Motor neuron (in vitro differentiated cells): ENCODE measurements at regions not wholly inside any gene's neighbourhood (a gene's known extent, or its start where the extent isn't known, plus 50 kb on each side); places are given as distances from the start of the nearest gene placed in this dataset.
"Not testable (repeated sequence)": the region's sequence is repeated elsewhere in the genome, so short reads cannot be mapped to it uniquely, and the experiment has no call there.

Experiments used
- ATAC-seq, 8 experiments: fragments of 200-7000 bp; cut with Tn5 transposase; replicated peaks in 6 of 8; 2 replicates each; pipeline ENCODE4 v1.8.0; 2021; ENCODE audit warnings: mild to moderate bottlenecking in 8 of 8, moderate library complexity in 8 of 8
- H3K27ac ChIP-seq, 2 donors: fragments of 250-450 bp; sonication (Bioruptor Pico); 2 replicates each; pipeline ENCODE4 v1.9.0; 2021; ENCODE audit warnings: antibody characterized with exemption in 2 of 2, mild to moderate bottlenecking in 2 of 2, moderate library complexity in 1 of 2
- H3K4me1 ChIP-seq, 2 donors: fragments of 250-450 bp; sonication (Bioruptor Pico); replicated peaks in 1 of 2; 2 replicates each; pipeline ENCODE4 v1.6.1; 2021; ENCODE audit warnings: antibody characterized with exemption in 2 of 2, mild to moderate bottlenecking in 2 of 2, moderate library complexity in 1 of 2
- H3K4me3 ChIP-seq, 5 donors: fragments of 250-450 bp; sonication (Bioruptor Pico); 2 replicates each; pipeline ENCODE4 v1.9.0; 2021; ENCODE audit warnings: antibody characterized with exemption in 5 of 5, mild to moderate bottlenecking in 5 of 5, moderate library complexity in 4 of 5
- WGBS, 10 experiments: fragments of 450-650 bp; shearing (Covaris generic); methylation state at CpG; one replicate each; pipeline ENCODE4 v1.0.0; 2022; 5-methylcytosine and 5-hydroxymethylcytosine counted together
- in situ Hi-C, 9 experiments: fragments of 400-800 bp; cut with MboI; loops; one replicate each; pipeline ENCODE4 v1.15.0; 2021; ENCODE audit warnings: low sequenced_read_pairs in 9 of 9, low pct_unique_long_range_greater_than_20kb in 2 of 9; ENCODE audit not compliant: unreplicated experiment in 9 of 9

DNA sequence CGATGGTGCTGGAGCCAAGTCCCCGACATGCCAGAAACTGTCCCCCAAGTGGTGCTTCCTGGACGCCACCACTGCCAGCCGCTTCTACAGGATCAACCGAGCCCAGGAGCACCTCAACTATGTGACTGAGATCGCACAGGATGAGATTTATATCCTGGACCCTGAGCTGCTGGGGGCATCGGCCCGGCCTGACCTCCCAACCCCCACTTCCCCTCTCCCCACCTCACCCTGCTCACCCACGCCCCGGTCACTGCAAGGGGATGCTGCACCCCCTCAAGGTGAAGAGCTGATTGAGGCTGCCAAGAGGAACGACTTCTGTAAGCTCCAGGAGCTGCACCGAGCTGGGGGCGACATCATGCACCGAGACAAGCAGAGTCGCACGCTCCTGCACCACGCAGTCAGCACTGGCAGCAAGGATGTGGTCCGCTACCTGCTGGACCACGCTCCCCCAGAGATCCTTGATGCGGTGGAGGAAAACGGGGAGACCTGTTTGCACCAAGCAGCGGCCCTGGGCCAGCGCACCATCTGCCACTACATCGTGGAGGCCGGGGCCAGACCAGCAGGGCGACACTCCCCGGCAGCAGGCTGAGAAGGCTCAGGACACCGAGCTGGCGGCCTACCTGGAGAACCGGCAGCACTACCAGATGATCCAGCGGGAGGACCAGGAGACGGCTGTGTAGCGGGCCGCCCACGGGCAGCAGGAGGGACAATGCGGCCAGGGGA is 91.0 kb downstream of the LACC1 start:
- ATAC-seq, H3K27ac ChIP-seq, H3K4me1 ChIP-seq, H3K4me3 ChIP-seq, in situ Hi-C loops: not testable (repeated sequence)
- WGBS, 10 experiments = 82 to 100% (median 100%) methylated on average over 1 to 3 of the region's 36 CpGs; no CpG with 5 or more reads in 7 of the 10 experiments

DNA sequence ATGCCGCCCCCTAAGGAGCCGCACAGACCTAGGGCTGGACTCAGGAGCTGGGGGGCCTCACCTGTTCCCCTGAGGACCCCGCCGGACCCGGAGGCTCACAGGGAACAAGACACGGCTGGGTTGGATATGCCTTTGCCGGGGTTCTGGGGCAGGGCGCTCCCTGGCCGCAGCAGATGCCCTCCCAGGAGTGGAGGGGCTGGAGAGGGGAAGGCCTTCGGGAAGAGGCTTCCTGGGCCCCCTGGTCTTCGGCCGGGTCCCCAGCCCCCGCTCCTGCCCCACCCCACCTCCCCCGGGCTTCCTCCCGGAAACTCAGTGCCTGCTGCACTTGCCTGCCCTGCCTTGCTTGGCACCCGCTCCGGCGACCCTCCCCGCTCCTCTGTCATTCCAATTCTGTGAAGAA is 91.6 kb downstream of the LACC1 start:
- in situ Hi-C loops = not testable (repeated sequence)
- WGBS, 10 experiments = no CpG with 5 or more reads among the region's 19 CpGs

GRCh38 chr13:43977911-43978310 is 98.2 kb downstream of the LACC1 start:
- H3K4me3 ChIP-seq = no peak overlapping the region
- in situ Hi-C loops = no loop called here
- WGBS, 10 experiments = 0 to 100% (median 0%) methylated on average over 1 of the region's 1 CpG; no CpG with 5 or more reads in 5 of the 10 experiments
- H3K27ac ChIP-seq = no peak overlapping the region
- ATAC-seq = no peak
- peaks cover 0 to 3% of the 10 kb centered on the region in 2 donors for H3K4me1 ChIP-seq

More for the DNA sequence above, 91.6 kb downstream of the LACC1 start:
- not testable (repeated sequence) for H3K27ac ChIP-seq, H3K4me1 ChIP-seq, H3K4me3 ChIP-seq
- ATAC-seq = peak in 4 of 8 experiments; percentile 32 to 52 (median 42)

GRCh38 chr13:43978688-43979087 is 99.0 kb downstream of the LACC1 start:
- 33 to 100% (median 84%) methylated on average over 1 to 5 of the region's 5 CpGs for WGBS, 10 experiments
- Histone ChIP-seq H3K27ac (no peak overlapping the region), H3K4me3 (no peak overlapping the region), H3K4me1 (peaks cover 6 to 7% of the 10 kb centered on the region in 2 donors)
- in situ Hi-C loops = no loop called here
- no peak for ATAC-seq

DNA sequence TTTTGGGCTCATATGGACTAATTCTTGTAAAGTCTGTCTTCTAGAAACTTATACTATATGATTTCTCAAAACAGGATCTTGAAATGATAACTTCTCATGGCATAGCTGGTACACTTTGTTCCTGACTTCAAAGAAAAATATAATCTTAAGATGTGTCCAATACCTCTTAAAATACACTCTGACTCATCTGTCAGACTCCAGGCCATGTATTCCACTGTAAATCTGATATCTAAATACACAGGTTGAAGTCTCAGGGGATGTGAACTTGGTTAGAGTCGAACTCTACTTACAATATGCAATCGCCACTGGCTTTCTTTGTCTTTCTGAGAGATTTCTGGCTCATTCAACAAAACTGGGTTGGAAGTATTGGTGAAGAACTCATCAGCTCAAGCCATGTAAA is 99.8 kb downstream of the LACC1 start:
- in situ Hi-C loops = no loop called here
- Histone ChIP-seq H3K4me3 (no peak overlapping the region), H3K27ac (no peak overlapping the region), H3K4me1 (peaks cover 10 to 15% of the 10 kb centered on the region in 2 donors)
- WGBS, 10 experiments = 50 to 94% (median 74%) methylated on average over 1 to 2 of the region's 2 CpGs; no CpG with 5 or more reads in 4 of the 10 experiments
- no peak for ATAC-seq

DNA sequence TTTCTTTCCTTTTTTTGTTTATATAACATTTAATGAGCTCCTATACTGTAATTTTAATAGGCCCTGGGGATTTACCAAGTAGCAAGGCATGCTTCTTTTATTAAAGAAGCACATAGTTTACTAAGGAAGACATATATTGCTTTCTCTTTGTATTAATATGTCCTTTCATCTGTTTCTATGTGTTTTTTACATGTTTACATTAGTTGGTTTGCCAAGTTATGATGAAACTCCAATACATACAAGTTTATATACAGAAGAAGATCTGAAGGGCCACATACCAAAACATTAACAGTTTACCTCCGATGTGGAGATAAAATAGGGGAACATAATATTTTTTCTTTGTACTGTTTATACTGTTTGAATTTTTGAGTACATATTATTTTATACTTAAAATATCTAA is 100.9 kb downstream of the LACC1 start:
- ATAC-seq = no peak
- WGBS, 10 experiments = 0 to 100% (median 89%) methylated on average over 1 of the region's 1 CpG; no CpG with 5 or more reads in 3 of the 10 experiments
- in situ Hi-C loops = no loop called here
- Histone ChIP-seq H3K4me1 (peaks cover 17 to 26% of the 10 kb centered on the region in 2 donors), H3K27ac (no peak overlapping the region), H3K4me3 (no peak overlapping the region)

DNA sequence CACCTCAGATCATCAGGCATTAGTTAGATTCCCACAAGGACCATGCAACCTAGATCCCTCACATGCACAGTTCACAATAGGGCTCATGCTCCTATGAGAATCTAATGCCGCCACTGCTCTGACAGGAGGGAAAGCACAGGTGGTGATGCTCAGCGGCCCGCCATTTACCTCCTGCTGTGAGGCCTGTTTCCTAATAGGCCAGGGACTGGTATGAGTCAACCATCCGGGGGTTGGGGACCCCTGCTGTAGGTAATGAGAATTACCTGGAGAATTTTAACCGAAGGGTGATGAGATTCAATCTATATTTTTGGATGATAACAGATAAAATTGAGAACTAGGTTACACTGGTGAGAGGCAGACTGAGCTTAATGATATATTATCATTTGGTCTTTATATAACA is 101.4 kb downstream of the LACC1 start:
- in situ Hi-C loops = no loop called here
- no peak overlapping the region for H3K27ac ChIP-seq
- no peak for ATAC-seq
- H3K4me1 ChIP-seq = peaks cover 19 to 31% of the 10 kb centered on the region in 2 donors
- WGBS, 10 experiments = 57 to 95% (median 80%) methylated on average over 1 to 5 of the region's 5 CpGs; no CpG with 5 or more reads in 3 of the 10 experiments
- H3K4me3 ChIP-seq = no peak overlapping the region

DNA sequence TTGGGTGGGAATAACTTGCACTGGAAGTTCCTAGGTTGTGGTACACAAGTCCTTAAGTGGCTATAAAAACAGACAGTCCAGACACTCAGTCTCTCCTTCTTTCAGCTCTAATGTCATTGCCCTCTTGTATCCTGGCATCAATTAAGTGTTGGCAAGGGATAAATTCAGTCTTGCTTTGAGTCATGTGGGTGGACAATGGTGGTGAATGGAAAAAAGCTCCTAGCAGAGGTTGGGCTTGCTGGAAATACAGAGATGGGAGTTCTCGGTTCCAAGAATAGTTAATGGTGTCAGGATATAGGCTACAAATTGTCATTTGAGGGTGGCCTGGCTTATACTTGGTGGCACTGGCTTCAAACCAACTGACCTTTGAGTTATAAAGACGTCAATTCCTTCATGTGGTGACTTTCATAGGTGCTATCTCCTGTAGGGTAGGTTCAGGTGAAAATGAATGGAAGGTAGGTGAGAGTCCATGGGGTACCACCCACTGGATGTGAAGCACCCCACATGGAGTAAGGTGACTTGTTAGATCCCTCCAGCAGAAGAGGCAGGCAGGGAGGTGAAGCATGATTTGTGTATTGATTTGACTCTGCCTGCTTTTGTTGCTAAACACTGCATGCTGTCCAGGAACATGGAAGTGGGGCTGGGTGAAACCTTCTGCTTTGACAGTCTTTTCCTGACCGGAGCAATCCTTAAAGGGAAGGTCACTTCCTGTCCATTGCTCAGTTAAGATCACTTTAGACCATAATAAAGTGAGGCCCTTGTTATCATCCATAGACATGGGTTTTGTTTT is 102.0 kb downstream of the LACC1 start:
- WGBS, 10 experiments = 27 to 100% (median 100%) methylated on average over 1 to 3 of the region's 3 CpGs; no CpG with 5 or more reads in 2 of the 10 experiments
- Histone ChIP-seq H3K27ac (no peak overlapping the region), H3K4me1 (peaks cover 25 to 37% of the 10 kb centered on the region in 2 donors), H3K4me3 (no peak overlapping the region)
- ATAC-seq = no peak
- in situ Hi-C loops = no loop called here

- no peak for ATAC-seq
- no peak overlapping the region for H3K27ac ChIP-seq
- 14 to 100% (median 44%) methylated on average over 1 to 7 of the region's 7 CpGs; no CpG with 5 or more reads in 3 of the 10 experiments for WGBS, 10 experiments
- H3K4me1 ChIP-seq = peaks cover 31 to 44% of the 10 kb centered on the region in 2 donors
- in situ Hi-C loops = no loop called here
- H3K4me3 ChIP-seq = no peak overlapping the region
Observed at GRCh38 chr13:43983373-43983772, 103.7 kb downstream of the LACC1 start.

GRCh38 chr13:43984292-43984691 is 104.6 kb downstream of the LACC1 start:
- ATAC-seq = no peak
- in situ Hi-C loops = no loop called here
- H3K4me3 ChIP-seq = no peak overlapping the region
- WGBS, 10 experiments = 44 to 100% (median 90%) methylated on average over 1 to 2 of the region's 2 CpGs; no CpG with 5 or more reads in 1 of the 10 experiments
- H3K4me1 ChIP-seq = peaks cover 31 to 44% of the 10 kb centered on the region in 2 donors
- H3K27ac ChIP-seq = no peak overlapping the region

DNA sequence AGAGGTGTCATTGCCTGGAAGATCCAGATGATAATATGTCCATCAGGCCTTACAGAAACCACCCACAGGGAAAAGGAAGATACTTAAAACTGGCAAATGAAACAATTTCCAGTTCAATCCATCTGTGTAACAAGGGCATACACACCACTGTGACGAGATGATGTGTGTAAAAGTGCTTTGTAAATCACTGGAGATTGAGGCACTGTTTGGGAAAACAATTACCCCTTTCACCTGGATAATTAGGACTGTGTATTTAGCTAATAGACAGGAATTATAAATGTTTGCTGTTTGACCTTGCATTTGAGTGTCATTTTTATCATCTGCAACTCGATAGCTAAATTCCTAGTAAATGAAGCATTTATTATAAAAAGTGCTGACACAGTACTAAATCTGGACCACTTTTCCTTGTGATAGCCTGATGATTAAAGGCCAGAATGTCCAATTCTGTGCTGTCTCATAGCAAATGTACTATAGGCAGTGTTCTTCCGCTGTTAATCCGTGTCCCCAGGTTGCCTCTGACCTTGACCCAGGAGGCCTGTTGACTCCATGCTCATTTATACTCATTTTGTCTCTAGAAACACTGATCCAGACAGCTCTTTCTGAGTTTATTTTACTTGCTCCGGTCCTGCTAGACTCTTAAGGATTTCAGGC is 105.8 kb downstream of the LACC1 start:
- peaks cover 32 to 46% of the 10 kb centered on the region in 2 donors for H3K4me1 ChIP-seq
- no peak overlapping the region for H3K27ac ChIP-seq
- ATAC-seq = peak in 5 of 8 experiments; percentile 33 to 75 (median 51)
- in situ Hi-C loops = no loop called here
- no peak overlapping the region for H3K4me3 ChIP-seq
- 16 to 85% (median 50%) methylated on average over 1 to 5 of the region's 5 CpGs; no CpG with 5 or more reads in 2 of the 10 experiments for WGBS, 10 experiments

DNA sequence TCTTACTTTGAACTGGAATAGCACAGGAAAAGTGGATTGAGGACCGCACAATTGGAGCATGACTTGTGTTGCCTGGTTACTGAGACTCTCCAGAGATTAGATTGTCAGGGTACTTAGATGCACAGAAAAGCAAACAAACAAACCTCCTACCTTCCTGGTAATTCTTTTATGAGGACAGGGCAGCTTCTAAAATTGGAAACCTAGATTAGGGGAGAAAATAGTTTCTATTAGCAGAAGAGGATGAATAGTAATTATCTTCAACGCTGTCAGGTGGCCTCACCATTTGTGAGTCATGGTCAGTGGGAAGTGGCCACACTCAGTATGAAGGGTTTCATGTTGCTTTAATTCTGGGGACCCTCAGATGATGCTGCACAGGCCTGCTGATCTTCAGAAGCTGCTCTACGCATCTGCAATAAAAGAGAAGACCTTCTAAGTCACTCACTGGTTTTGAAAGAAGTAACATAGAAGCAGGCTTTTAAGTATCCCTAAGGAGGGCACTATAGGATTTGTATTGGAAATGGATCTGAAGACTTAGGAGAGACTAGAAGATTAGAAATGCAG is 106.8 kb downstream of the LACC1 start:
- in situ Hi-C loops = no loop called here
- WGBS, 10 experiments = 20 to 100% (median 69%) methylated on average over 1 to 3 of the region's 3 CpGs; no CpG with 5 or more reads in 1 of the 10 experiments
- Histone ChIP-seq H3K4me1 (peaks cover 42 to 55% of the 10 kb centered on the region in 2 donors), H3K27ac (no peak overlapping the region), H3K4me3 (no peak overlapping the region)
- peak in 5 of 8 experiments; percentile 73 to 87 (median 85) for ATAC-seq
